Tibial nerve (tissue), 4 donors: ENCODE measurements at regions not wholly inside any gene's neighbourhood (a gene's known extent, or its start where the extent isn't known, plus 50 kb on each side); places are given as distances from the start of the nearest gene placed in this dataset.

Experiments
- DNase-seq, 2 donors: peaks; one replicate each; pipeline ENCODE4 v3.0.0-alpha.2; 2019; ENCODE audit warnings: low spot score in 2 of 2
- H3K27ac ChIP-seq, 4 donors: fragments of 200-600 bp; sonication (generic) in 3 of 4; one replicate each; pipeline ENCODE4 v1.5.1; 2017 to 2019; ENCODE audit warnings: mild to moderate bottlenecking in 1 of 4
- H3K27me3 ChIP-seq, 2 donors: fragments of 200-600 bp; sonication (generic) in 1 of 2; one replicate each; pipeline versions ENCODE4 v1.5.1 to v1.6.0; 2017 to 2019
- H3K36me3 ChIP-seq, 3 donors: fragments of 200-600 bp; sonication (generic); one replicate each; pipeline ENCODE4 v1.5.1; 2018 to 2019
- H3K4me1 ChIP-seq, 4 donors: fragments of 200-600 bp; sonication (generic) in 3 of 4; one replicate each; pipeline ENCODE4 v1.5.1; 2017 to 2019
- H3K4me3 ChIP-seq, 4 donors: fragments of 200-600 bp; sonication (generic) in 3 of 4; one replicate each; pipeline ENCODE4 v1.5.1; 2017 to 2019; ENCODE audit warnings: mild to moderate bottlenecking in 1 of 4, moderate library complexity in 1 of 4
- H3K9me3 ChIP-seq, 4 donors: fragments of 200-600 bp; sonication (generic) in 3 of 4; one replicate each; pipeline ENCODE4 v1.5.1; 2017 to 2019
- EP300 ChIP-seq, 2 donors: sonication (generic); formaldehyde crosslinking; IDR thresholded peaks; one replicate each; pipeline ENCODE4 v1.6.1; 2017; ENCODE audit warnings: antibody characterized with exemption in 2 of 2, mild to moderate bottlenecking in 1 of 2
- POLR2A ChIP-seq, 2 donors: fragments of 450-650 bp; IDR thresholded peaks; one replicate each; pipeline ENCODE4 v1.6.1; 2017; ENCODE audit warnings: antibody characterized with exemption in 2 of 2, mild to moderate bottlenecking in 2 of 2, moderate library complexity in 2 of 2
- WGBS, 2 donors: methylation state at CpG; one replicate each; pipeline ENCODE4 v1.1.5; 2018; 5-methylcytosine and 5-hydroxymethylcytosine counted together
- TF ChIP-seq, protein P1 (sequence below), 5 experiments: fragments of 200-600 bp in 3 of 5; fragments of 450-650 bp in 2 of 5; sonication (generic) in 3 of 5; IDR thresholded peaks; one replicate each; pipeline ENCODE4 v1.5.1; 2016 to 2019; ENCODE audit warnings: antibody characterized with exemption in 5 of 5, mild to moderate bottlenecking in 3 of 5, moderate library complexity in 2 of 5

GRCh38 chr1:58003059-58003458 lies 543.5 kb downstream of the OMA1 start:
- Histone ChIP-seq H3K27ac (no peak overlapping the region), H3K9me3 (peaks cover 0 to under 1% (median 0%) of the 10 kb centered on the region in 4 donors), H3K36me3 (no peaks in the 10 kb centered on the region), H3K27me3 (no peaks in the 10 kb centered on the region), H3K4me3 (no peak overlapping the region), H3K4me1 (no peaks in the 10 kb centered on the region)
- DNase-seq = no peak
- WGBS, 2 donors = 64% methylated on average over 3 of the region's 3 CpGs
- TF ChIP-seq EP300 (IDR thresholded peaks at IDR 0.05) (no peak), POLR2A (IDR thresholded peaks at IDR 0.05) (no peak)
- TF ChIP-seq, protein P1, sequence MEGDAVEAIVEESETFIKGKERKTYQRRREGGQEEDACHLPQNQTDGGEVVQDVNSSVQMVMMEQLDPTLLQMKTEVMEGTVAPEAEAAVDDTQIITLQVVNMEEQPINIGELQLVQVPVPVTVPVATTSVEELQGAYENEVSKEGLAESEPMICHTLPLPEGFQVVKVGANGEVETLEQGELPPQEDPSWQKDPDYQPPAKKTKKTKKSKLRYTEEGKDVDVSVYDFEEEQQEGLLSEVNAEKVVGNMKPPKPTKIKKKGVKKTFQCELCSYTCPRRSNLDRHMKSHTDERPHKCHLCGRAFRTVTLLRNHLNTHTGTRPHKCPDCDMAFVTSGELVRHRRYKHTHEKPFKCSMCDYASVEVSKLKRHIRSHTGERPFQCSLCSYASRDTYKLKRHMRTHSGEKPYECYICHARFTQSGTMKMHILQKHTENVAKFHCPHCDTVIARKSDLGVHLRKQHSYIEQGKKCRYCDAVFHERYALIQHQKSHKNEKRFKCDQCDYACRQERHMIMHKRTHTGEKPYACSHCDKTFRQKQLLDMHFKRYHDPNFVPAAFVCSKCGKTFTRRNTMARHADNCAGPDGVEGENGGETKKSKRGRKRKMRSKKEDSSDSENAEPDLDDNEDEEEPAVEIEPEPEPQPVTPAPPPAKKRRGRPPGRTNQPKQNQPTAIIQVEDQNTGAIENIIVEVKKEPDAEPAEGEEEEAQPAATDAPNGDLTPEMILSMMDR (IDR thresholded peaks at IDR 0.05) = no peak

DNA sequence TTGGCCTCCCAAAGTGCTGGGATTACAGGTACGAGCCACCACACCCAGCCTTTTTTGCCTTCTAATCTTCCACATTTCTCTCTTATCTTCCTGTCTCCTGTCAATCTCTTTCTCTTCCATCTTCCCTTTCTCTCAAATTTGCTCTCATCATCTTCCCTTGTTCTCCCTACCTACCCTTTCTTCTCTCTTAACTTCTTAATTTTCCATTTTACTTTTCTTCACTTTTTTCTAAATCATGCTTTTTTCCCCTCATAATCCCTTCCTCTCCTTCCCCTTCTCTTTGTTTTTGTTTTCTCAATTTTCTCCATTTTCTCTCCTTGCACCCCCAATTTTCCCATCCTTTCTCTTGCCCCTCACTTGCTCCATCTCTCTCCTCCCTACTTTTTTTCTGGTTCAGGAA lies 545.7 kb downstream of the OMA1 start:
- Histone ChIP-seq H3K36me3 (no peaks in the 10 kb centered on the region), H3K4me3 (no peak overlapping the region), H3K27ac (no peak overlapping the region), H3K27me3 (no peaks in the 10 kb centered on the region), H3K4me1 (no peaks in the 10 kb centered on the region), H3K9me3 (peaks cover 0 to 15% (median 0%) of the 10 kb centered on the region in 4 donors)
- WGBS, 2 donors = 80 to 89% methylated on average over 1 of the region's 1 CpG
- no peak for DNase-seq
- TF ChIP-seq POLR2A (IDR thresholded peaks at IDR 0.05) = no peak
- TF ChIP-seq, protein P1 (IDR thresholded peaks at IDR 0.05) = no peak
- no peak for TF ChIP-seq EP300 (IDR thresholded peaks at IDR 0.05)

- TF ChIP-seq EP300 (IDR thresholded peaks at IDR 0.05) = no peak
- no peak for TF ChIP-seq POLR2A (IDR thresholded peaks at IDR 0.05)
- TF ChIP-seq, protein P1 (IDR thresholded peaks at IDR 0.05) = no peak
- WGBS, 2 donors = 11 to 29% methylated on average over 1 of the region's 1 CpG
Measured at GRCh38 chr1:58000116-58000515, 546.4 kb downstream of the OMA1 start.

GRCh38 chr1:57996400-57996799 lies 550.1 kb downstream of the OMA1 start:
- no peaks in the 10 kb centered on the region for H3K4me1 ChIP-seq

More at GRCh38 chr1:58000116-58000515, 546.4 kb downstream of the OMA1 start:
- no peak for DNase-seq
- H3K36me3 ChIP-seq = no peaks in the 10 kb centered on the region
- no peak overlapping the region for H3K27ac ChIP-seq
- no peaks in the 10 kb centered on the region for H3K4me1 ChIP-seq
- no peak overlapping the region for H3K4me3 ChIP-seq
- H3K9me3 ChIP-seq = peaks cover 0 to 15% (median 0%) of the 10 kb centered on the region in 4 donors
- no peaks in the 10 kb centered on the region for H3K27me3 ChIP-seq

DNA sequence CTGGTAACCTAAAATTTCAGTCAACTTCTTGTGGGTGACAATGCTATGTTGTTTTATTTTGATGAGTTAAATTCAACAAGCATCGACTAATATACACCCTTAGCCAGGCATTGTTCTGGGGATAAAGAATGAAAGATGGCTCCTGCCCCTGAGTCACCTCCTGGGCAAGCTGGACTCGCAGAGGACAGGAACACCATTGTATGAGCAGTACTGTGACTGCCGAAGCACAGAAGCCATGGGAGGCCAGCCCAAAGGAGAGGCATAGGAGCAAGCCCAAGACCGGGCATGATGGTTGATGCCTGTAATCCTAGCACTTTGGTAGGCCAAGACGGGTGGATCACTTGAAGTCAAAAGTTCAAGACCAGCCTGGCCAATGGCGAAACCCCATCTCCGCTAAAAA lies 555.2 kb downstream of the OMA1 start:
- no peaks in the 10 kb centered on the region for H3K36me3 ChIP-seq
- H3K27me3 ChIP-seq = no peaks in the 10 kb centered on the region
- H3K4me3 ChIP-seq = no peak overlapping the region

More at GRCh38 chr1:57996400-57996799, 550.1 kb downstream of the OMA1 start:
- DNase-seq = no peak
- WGBS, 2 donors = 86 to 88% methylated on average over 2 of the region's 2 CpGs
- TF ChIP-seq, protein P1 (IDR thresholded peaks at IDR 0.05) = no peak
- TF ChIP-seq EP300 (IDR thresholded peaks at IDR 0.05) = no peak
- TF ChIP-seq POLR2A (IDR thresholded peaks at IDR 0.05) = no peak
- Histone ChIP-seq H3K9me3 (peaks cover 0 to 15% (median 0%) of the 10 kb centered on the region in 4 donors), H3K4me3 (no peak overlapping the region), H3K27ac (no peak overlapping the region), H3K36me3 (no peaks in the 10 kb centered on the region), H3K27me3 (no peaks in the 10 kb centered on the region)

More for the DNA sequence above, 555.2 kb downstream of the OMA1 start:
- no peak overlapping the region for H3K27ac ChIP-seq
- TF ChIP-seq, protein P1 (IDR thresholded peaks at IDR 0.05) = no peak
- TF ChIP-seq POLR2A (IDR thresholded peaks at IDR 0.05) (no peak), EP300 (IDR thresholded peaks at IDR 0.05) (no peak)
- no peak for DNase-seq
- H3K9me3 ChIP-seq = no peaks in the 10 kb centered on the region
- 63 to 74% methylated on average over 7 of the region's 7 CpGs for WGBS, 2 donors
- H3K4me1 ChIP-seq = no peaks in the 10 kb centered on the region
